SH-SY5Y (cell line): ENCODE measurements at regions not wholly inside any gene's neighbourhood (a gene's known extent, or its start where the extent isn't known, plus 50 kb on each side); places are given as distances from the start of the nearest gene placed in this dataset.

Experiments
- GATA2 ChIP-seq: IDR thresholded peaks from 2 replicates; pipeline ENCODE4 v1.6.1; 2011; ENCODE audit warnings: mild to moderate bottlenecking, low read depth, low read length
- GATA3 ChIP-seq: IDR thresholded peaks from 2 replicates; pipeline ENCODE4 v1.6.1; 2011; ENCODE audit warnings: low read depth, mild to moderate bottlenecking, low read length, moderate library complexity

GRCh38 chr18:65423776-65424175 lies 327.0 kb upstream of the CDH7 start:
- TF ChIP-seq GATA2 (no peak), GATA3 (no peak)
